K562 (cell line): ENCODE measurements at regions not wholly inside any gene's neighbourhood (a gene's known extent, or its start where the extent isn't known, plus 50 kb on each side); places are given as distances from the start of the nearest gene placed in this dataset.

Experiments used
- ARID1B ChIP-seq: fragments of 450-650 bp; IDR thresholded peaks from 2 replicates; pipeline ENCODE4 v1.6.1; 2016; ENCODE audit warnings: antibody characterized with exemption, mild to moderate bottlenecking, inconsistent platforms
- CBFA2T3 ChIP-seq: fragments of 450-650 bp; IDR thresholded peaks from 2 replicates; pipeline ENCODE4 v1.6.1; 2017
- CXXC5 ChIP-seq: fragments of 250-450 bp; sonication (Bioruptor Pico); IDR thresholded peaks from 2 replicates; pipeline ENCODE4 v1.8.0; 2022; ENCODE audit warnings: inconsistent platforms, mild to moderate bottlenecking, moderate library complexity
- EP300 ChIP-seq: IDR thresholded peaks from 2 replicates; pipeline ENCODE4 v1.6.1; 2012; ENCODE audit warnings: low read length, improper control_type of control experiment
- ESRRA ChIP-seq: fragments of 450-650 bp; IDR thresholded peaks from 2 replicates; pipeline ENCODE4 v1.6.1; 2014; ENCODE audit warnings: low read depth, mild to moderate bottlenecking, moderate library complexity, borderline replicate concordance
- HDAC3 ChIP-seq: fragments of 450-650 bp; IDR thresholded peaks from 2 replicates; pipeline ENCODE4 v1.6.1; 2018; ENCODE audit warnings: borderline replicate concordance, mild to moderate bottlenecking, moderate library complexity; ENCODE audit not compliant: partially characterized antibody
- HDGF ChIP-seq: fragments of 450-650 bp; IDR thresholded peaks from 2 replicates; pipeline ENCODE4 v1.6.1; 2016
- MBD2 ChIP-seq: sonication (generic); IDR thresholded peaks from 2 replicates; pipeline ENCODE4 v1.6.1; 2016; ENCODE audit warnings: low read depth, borderline replicate concordance
- NR4A1 ChIP-seq, 2 experiments: fragments of 250-450 bp in 1 of 2; fragments of 450-650 bp in 1 of 2; sonication (Bioruptor Pico) in 1 of 2; IDR thresholded peaks; 2 replicates each; pipeline versions ENCODE4 v1.4.0 to v1.6.1; 2016 to 2020; ENCODE audit warnings: mild to moderate bottlenecking in 2 of 2, missing compliant biosample characterization in 1 of 2, missing genetic modification characterization in 1 of 2, moderate library complexity in 1 of 2
- PHTF2 ChIP-seq: fragments of 250-450 bp; sonication (Bioruptor Pico); IDR thresholded peaks from 2 replicates; pipeline ENCODE4 v1.5.0; 2021; ENCODE audit warnings: mild to moderate bottlenecking
- SAFB ChIP-seq: fragments of 200-400 bp; formaldehyde crosslinking; IDR thresholded peaks from 2 replicates; pipeline ENCODE4 v1.6.1; 2017; ENCODE audit warnings: low read depth, low read length, borderline replicate concordance
- SAP30 ChIP-seq: fragments of 200-600 bp; sonication (generic); IDR thresholded peaks from 2 replicates; pipeline ENCODE4 v1.6.1; 2012; ENCODE audit warnings: borderline replicate concordance, low read depth, mild to moderate bottlenecking, moderate library complexity, low read length, control low read depth, inconsistent platforms; ENCODE audit not compliant: insufficient read depth, poor library complexity, severe bottlenecking
- TBP ChIP-seq: optimal IDR thresholded peaks from 2 replicates; pipeline ENCODE3; 2011; ENCODE audit warnings: low read depth, low read length, improper control_type of control experiment
- ZNF592 ChIP-seq: fragments of 450-650 bp; IDR thresholded peaks from 2 replicates; pipeline ENCODE4 v1.6.1; 2017; ENCODE audit warnings: antibody characterized with exemption, mild to moderate bottlenecking
- TF ChIP-seq, protein P1 (sequence below): fragments of 200-800 bp; sonication (Bioruptor generic); IDR thresholded peaks from 2 replicates; pipeline ENCODE4 v1.6.1; 2017; ENCODE audit warnings: missing genetic modification characterization, missing compliant biosample characterization
- TF ChIP-seq, protein P2 (sequence below): sonication (generic); formaldehyde crosslinking; IDR thresholded peaks from 2 replicates; pipeline ENCODE4 v1.8.0; 2023; ENCODE audit warnings: mild to moderate bottlenecking, missing genetic modification reagents

DNA sequence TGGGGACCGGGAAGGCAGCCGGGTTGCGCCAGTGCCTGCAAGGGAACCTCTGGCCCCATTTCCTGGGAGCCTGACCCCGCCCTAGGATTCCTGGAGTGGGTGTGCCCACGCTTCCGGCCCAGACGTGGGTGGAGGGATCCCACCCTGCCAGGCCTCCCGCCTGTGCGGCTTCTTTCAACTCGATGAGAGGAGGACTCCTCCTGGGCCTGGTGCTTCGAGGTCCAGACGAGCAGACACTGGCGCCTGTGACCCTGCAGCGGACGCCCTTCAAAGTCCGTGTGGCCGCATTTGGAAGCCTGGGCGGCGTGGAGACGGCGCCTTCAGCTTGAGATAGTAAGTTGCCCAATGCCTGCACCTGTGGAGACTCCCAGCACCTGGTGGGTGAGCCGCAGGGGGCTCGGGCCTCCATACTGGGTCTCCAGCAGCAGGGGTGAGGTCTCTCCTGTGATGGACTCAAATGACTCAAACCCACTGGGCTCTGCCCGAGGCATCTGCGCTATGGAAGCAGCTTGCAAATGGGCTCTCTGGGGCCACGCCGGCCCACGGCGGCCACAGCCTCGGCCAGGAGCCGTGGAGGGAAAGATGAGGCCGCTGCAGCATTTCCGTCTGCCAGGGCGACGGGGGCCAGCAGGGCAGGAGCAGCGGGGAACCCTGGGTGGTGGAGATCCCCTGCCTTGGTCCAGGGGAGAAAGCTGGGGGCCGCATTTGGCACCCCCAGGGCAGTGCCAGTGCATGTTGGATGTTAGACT is 64.3 kb upstream of the PPARA start (continued):
- TF ChIP-seq ESRRA = peak; percentile 44; the same call in 1 of the 2 replicates
- TF ChIP-seq EP300 = peak; percentile 37; the same call in 1 of the 2 replicates
- no peak for TF ChIP-seq HDAC3
- TF ChIP-seq, protein P1, sequence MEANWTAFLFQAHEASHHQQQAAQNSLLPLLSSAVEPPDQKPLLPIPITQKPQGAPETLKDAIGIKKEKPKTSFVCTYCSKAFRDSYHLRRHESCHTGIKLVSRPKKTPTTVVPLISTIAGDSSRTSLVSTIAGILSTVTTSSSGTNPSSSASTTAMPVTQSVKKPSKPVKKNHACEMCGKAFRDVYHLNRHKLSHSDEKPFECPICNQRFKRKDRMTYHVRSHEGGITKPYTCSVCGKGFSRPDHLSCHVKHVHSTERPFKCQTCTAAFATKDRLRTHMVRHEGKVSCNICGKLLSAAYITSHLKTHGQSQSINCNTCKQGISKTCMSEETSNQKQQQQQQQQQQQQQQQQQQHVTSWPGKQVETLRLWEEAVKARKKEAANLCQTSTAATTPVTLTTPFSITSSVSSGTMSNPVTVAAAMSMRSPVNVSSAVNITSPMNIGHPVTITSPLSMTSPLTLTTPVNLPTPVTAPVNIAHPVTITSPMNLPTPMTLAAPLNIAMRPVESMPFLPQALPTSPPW (CRISPR knock-in tag) = peak; percentile 35; the same call in 1 of the 2 replicates
- TF ChIP-seq MBD2 = peak; percentile 39; the same call in 1 of the 2 replicates
- peak; percentile 44; the same call in 1 of the 2 replicates for TF ChIP-seq ARID1B
- peak; percentile 26 for TF ChIP-seq SAP30
- 0 out of 2 replicates have a peak, but pooled peaks have one; percentile 21 for TF ChIP-seq CBFA2T3
- 0 out of 2 replicates have a peak, but pooled peaks have one; percentile 42 for TF ChIP-seq ZNF592
- TF ChIP-seq CXXC5 (CRISPR knock-in tag) = peak; percentile 57
- TF ChIP-seq TBP = peak; percentile 39
- no peak for TF ChIP-seq PHTF2 (CRISPR knock-in tag)
- TF ChIP-seq, protein P2, sequence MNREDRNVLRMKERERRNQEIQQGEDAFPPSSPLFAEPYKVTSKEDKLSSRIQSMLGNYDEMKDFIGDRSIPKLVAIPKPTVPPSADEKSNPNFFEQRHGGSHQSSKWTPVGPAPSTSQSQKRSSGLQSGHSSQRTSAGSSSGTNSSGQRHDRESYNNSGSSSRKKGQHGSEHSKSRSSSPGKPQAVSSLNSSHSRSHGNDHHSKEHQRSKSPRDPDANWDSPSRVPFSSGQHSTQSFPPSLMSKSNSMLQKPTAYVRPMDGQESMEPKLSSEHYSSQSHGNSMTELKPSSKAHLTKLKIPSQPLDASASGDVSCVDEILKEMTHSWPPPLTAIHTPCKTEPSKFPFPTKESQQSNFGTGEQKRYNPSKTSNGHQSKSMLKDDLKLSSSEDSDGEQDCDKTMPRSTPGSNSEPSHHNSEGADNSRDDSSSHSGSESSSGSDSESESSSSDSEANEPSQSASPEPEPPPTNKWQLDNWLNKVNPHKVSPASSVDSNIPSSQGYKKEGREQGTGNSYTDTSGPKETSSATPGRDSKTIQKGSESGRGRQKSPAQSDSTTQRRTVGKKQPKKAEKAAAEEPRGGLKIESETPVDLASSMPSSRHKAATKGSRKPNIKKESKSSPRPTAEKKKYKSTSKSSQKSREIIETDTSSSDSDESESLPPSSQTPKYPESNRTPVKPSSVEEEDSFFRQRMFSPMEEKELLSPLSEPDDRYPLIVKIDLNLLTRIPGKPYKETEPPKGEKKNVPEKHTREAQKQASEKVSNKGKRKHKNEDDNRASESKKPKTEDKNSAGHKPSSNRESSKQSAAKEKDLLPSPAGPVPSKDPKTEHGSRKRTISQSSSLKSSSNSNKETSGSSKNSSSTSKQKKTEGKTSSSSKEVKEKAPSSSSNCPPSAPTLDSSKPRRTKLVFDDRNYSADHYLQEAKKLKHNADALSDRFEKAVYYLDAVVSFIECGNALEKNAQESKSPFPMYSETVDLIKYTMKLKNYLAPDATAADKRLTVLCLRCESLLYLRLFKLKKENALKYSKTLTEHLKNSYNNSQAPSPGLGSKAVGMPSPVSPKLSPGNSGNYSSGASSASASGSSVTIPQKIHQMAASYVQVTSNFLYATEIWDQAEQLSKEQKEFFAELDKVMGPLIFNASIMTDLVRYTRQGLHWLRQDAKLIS = 0 out of 2 replicates have a peak, but pooled peaks have one; percentile 40
- no peak for TF ChIP-seq HDGF
- peak; percentile 71; the same call in 1 of the 2 replicates for TF ChIP-seq SAFB
- TF ChIP-seq NR4A1 (CRISPR knock-in tag; IDR thresholded peaks at IDR 0.05) = no peak
- TF ChIP-seq NR4A1 (tag; IDR thresholded peaks at IDR 0.05) = no peak
